Vagina (tissue), 2 donors: ENCODE measurements at regions not wholly inside any gene's neighbourhood (a gene's known extent, or its start where the extent isn't known, plus 50 kb on each side); places are given as distances from the start of the nearest gene placed in this dataset.
A peak's percentile ranks its signal among the peaks of the same experiment; 100 is the strongest.

Experiments used
- DNase-seq, 2 donors: peaks; one replicate each; pipeline ENCODE4 v3.0.0-alpha.2; 2017; ENCODE audit errors: extremely low spot score in 2 of 2
- H3K27ac ChIP-seq: fragments of 200-600 bp; sonication (generic); one replicate; pipeline ENCODE4 v1.5.1; 2019
- H3K27me3 ChIP-seq: fragments of 200-600 bp; sonication (generic); one replicate; pipeline ENCODE4 v1.5.1; 2019
- H3K36me3 ChIP-seq, 2 donors: fragments of 200-600 bp; sonication (generic); one replicate each; pipeline ENCODE4 v1.5.1; 2017 to 2019
- H3K4me1 ChIP-seq: fragments of 200-600 bp; sonication (generic); one replicate; pipeline ENCODE4 v1.5.1; 2019
- H3K4me3 ChIP-seq, 2 donors: fragments of 200-600 bp; sonication (generic); 1 replicate in 1 of 2; 2 replicates in 1 of 2; pipeline ENCODE4 v1.5.1; 2016 to 2019
- H3K9me3 ChIP-seq: fragments of 200-600 bp; sonication (generic); one replicate; pipeline ENCODE4 v1.5.1; 2019
- CTCF ChIP-seq, 3 experiments: fragments of 450-650 bp in 2 of 3; fragments of 200-600 bp in 1 of 3; sonication (generic) in 1 of 3; IDR thresholded peaks; one replicate each; pipeline ENCODE4 v1.5.1; 2017 to 2019; ENCODE audit warnings: antibody characterized with exemption in 3 of 3, mild to moderate bottlenecking in 2 of 3, moderate library complexity in 2 of 3
- POLR2A ChIP-seq, 2 donors: fragments of 450-650 bp; IDR thresholded peaks; one replicate each; pipeline ENCODE4 v1.6.1; 2017; ENCODE audit warnings: antibody characterized with exemption in 2 of 2, mild to moderate bottlenecking in 2 of 2, moderate library complexity in 2 of 2
- POLR2AphosphoS5 ChIP-seq, 2 donors: sonication (generic); formaldehyde crosslinking; IDR thresholded peaks; one replicate each; pipeline ENCODE4 v1.9.0; 2017; ENCODE audit warnings: antibody characterized with exemption in 2 of 2, mild to moderate bottlenecking in 2 of 2, low read depth in 1 of 2; ENCODE audit not compliant: insufficient read depth in 1 of 2
- intact Hi-C: fragments of 100-400 bp; cut with DNase I; formaldehyde crosslinking; loops from one replicate; pipeline ENCODE4 v1.15.1; 2023

GRCh38 chr6:12472601-12473038 is 182.5 kb downstream of the EDN1 start:
- Histone ChIP-seq H3K4me3 (no peak overlapping the region), H3K27me3 (no peaks in the 10 kb centered on the region), H3K4me1 (peaks cover 9% of the 10 kb centered on the region), H3K27ac (no peak overlapping the region), H3K36me3 (no peaks in the 10 kb centered on the region), H3K9me3 (no peaks in the 10 kb centered on the region)
- intact Hi-C loops, result no loop called here
- no peak for TF ChIP-seq CTCF (IDR thresholded peaks at IDR 0.05)
- peak in 1 of 2 donors; percentile 88 for TF ChIP-seq POLR2AphosphoS5 (IDR thresholded peaks at IDR 0.05; ENCODE audit: insufficient read depth in 1 of 2, low read depth in 1 of 2)
- TF ChIP-seq POLR2A (IDR thresholded peaks at IDR 0.05), result no peak
- no peak for DNase-seq

DNA sequence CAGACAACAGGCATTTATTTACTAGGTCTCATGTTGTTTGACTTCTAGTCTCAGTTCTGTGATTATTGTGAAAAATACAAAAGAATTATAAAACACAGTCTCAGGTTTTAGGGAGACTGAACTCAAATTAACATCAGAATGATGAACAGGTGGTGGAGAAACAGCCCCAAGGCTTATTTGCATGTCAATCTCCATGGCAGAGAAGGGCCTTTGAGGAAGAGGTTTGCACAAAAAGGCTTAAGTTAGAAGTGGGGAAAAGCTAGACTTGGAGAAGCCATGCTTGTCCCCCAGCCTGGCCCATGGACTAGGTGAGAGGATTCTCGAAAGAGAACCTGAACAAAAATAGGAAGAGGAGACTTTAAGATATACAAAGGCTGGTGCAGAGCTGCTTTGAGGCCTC is 183.3 kb downstream of the EDN1 start:
- intact Hi-C loops, result no loop called here

DNA sequence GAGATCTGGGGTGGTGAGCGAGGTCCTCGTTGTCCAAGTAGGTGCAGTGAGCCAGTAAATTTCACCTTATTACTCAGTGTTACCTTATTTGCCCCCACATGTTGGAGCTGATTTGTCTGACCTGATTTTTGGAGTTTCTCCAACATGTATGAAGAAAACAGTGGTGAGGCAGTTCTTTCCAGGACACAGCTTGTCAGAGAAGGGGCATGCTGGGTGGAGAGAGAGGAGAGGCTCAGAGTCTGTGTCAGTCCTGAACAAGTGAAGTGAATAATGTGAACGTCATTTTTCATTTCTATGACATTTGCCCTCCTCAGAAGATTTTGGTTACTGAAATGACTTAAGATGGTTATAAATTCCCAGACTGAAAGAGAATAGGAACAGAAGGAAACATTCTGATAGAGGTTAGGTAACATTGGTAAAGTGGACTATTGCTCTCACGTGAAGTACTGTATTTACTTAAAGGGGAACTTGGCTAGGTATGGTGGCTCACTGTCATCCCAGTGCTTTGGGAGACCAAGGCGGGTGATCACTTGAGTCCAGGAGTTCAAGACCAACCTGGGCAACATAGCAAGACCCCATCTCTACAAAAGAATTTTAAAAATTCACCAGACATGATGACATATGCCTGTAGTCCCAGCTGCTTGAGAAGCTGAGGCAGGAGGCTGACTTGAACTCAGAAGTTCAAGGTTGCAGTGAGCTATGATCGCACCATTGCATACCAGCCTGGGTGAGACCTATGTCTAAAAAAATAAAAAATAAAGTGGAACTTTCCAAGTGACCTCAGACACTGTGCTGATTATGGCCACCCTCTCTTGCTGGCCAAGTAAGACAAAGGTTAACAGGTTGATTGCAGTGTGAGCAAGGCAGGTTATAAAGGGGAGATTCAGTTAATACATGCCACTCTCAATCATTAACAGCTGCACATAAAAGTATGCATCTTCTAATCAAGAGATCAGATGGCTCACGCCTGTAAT is 184.3 kb downstream of the EDN1 start:
- TF ChIP-seq CTCF (IDR thresholded peaks at IDR 0.05) (no peak), POLR2A (IDR thresholded peaks at IDR 0.05) (no peak), POLR2AphosphoS5 (IDR thresholded peaks at IDR 0.05; ENCODE audit: insufficient read depth in 1 of 2, low read depth in 1 of 2) (peak in 1 of 2 donors; percentile 48)
- Histone ChIP-seq H3K4me3 (no peak overlapping the region), H3K36me3 (no peaks in the 10 kb centered on the region), H3K4me1 (peaks cover 9% of the 10 kb centered on the region), H3K27me3 (no peaks in the 10 kb centered on the region), H3K9me3 (no peaks in the 10 kb centered on the region), H3K27ac (no peak overlapping the region)
- no peak for DNase-seq
- intact Hi-C loops, result no loop called here

More for the DNA sequence above, 183.3 kb downstream of the EDN1 start:
- DNase-seq, result no peak
- no peak overlapping the region for H3K4me3 ChIP-seq
- H3K4me1 ChIP-seq, result peaks cover 9% of the 10 kb centered on the region
- H3K36me3 ChIP-seq, result no peaks in the 10 kb centered on the region
- no peak for TF ChIP-seq POLR2A (IDR thresholded peaks at IDR 0.05)
- TF ChIP-seq CTCF (IDR thresholded peaks at IDR 0.05), result no peak
- TF ChIP-seq POLR2AphosphoS5 (IDR thresholded peaks at IDR 0.05; ENCODE audit: insufficient read depth in 1 of 2, low read depth in 1 of 2), result no peak
- H3K27ac ChIP-seq, result peak overlapping the region; percentile 45
- H3K9me3 ChIP-seq, result no peaks in the 10 kb centered on the region
- no peaks in the 10 kb centered on the region for H3K27me3 ChIP-seq

GRCh38 chr6:12476484-12476883 is 186.3 kb downstream of the EDN1 start:
- intact Hi-C loops, result no loop called here
- TF ChIP-seq POLR2AphosphoS5 (IDR thresholded peaks at IDR 0.05; ENCODE audit: insufficient read depth in 1 of 2, low read depth in 1 of 2) (no peak), CTCF (IDR thresholded peaks at IDR 0.05) (no peak), POLR2A (IDR thresholded peaks at IDR 0.05) (no peak)
- Histone ChIP-seq H3K27me3 (no peaks in the 10 kb centered on the region), H3K36me3 (no peaks in the 10 kb centered on the region), H3K27ac (no peak overlapping the region), H3K4me3 (no peak overlapping the region), H3K9me3 (no peaks in the 10 kb centered on the region), H3K4me1 (peaks cover 9% of the 10 kb centered on the region)
- DNase-seq, result no peak

- Histone ChIP-seq H3K27ac (no peak overlapping the region), H3K36me3 (no peaks in the 10 kb centered on the region), H3K4me1 (no peaks in the 10 kb centered on the region), H3K4me3 (no peak overlapping the region), H3K9me3 (no peaks in the 10 kb centered on the region), H3K27me3 (no peaks in the 10 kb centered on the region)
- no peak for DNase-seq
- intact Hi-C loops, result no loop called here
- TF ChIP-seq CTCF (IDR thresholded peaks at IDR 0.05) (no peak), POLR2A (IDR thresholded peaks at IDR 0.05) (no peak), POLR2AphosphoS5 (IDR thresholded peaks at IDR 0.05; ENCODE audit: insufficient read depth in 1 of 2, low read depth in 1 of 2) (no peak)
These were observed 187.5 kb downstream of the EDN1 start for GRCh38 chr6:12477616-12478015.
